Spleen (tissue), 7 donors: ENCODE measurements at regions not wholly inside any gene's neighbourhood (a gene's known extent, or its start where the extent isn't known, plus 50 kb on each side); places are given as distances from the start of the nearest gene placed in this dataset.

Experiments
- CTCF ChIP-seq, 11 experiments: fragments of 200-600 bp in 7 of 11; fragments of 450-650 bp in 4 of 11; sonication (generic) in 4 of 11; IDR thresholded peaks in 8 of 11; conservative IDR thresholded peaks in 3 of 11; 1 replicate in 7 of 11; 2 replicates in 4 of 11; pipeline versions ENCODE4 v1.4.0 to v1.8.0; 2016 to 2021; ENCODE audit warnings: antibody characterized with exemption in 11 of 11, inconsistent platforms in 4 of 11, mild to moderate bottlenecking in 1 of 11
- POLR2AphosphoS5 ChIP-seq, 3 donors: sonication (generic); formaldehyde crosslinking; IDR thresholded peaks; one replicate each; pipeline ENCODE4 v1.5.1; 2017; ENCODE audit warnings: antibody characterized with exemption in 3 of 3
- donor health status: DM: no; HTN: no; CAD: no; lungs with moderate emphysema.
- donor health status: DM: no; HTN: no; CAD: no.
- donor health status: DM: no; HTN: no; CAD: no.

GRCh38 chr3:80734920-80735319 is 967.1 kb upstream of the ROBO1 start:
- TF ChIP-seq CTCF (IDR thresholded peaks at IDR 0.05 in 8 of 11, conservative IDR thresholded peaks at IDR 0.05 in 3 of 11) = no peak
- TF ChIP-seq POLR2AphosphoS5 (IDR thresholded peaks at IDR 0.05) = no peak
